Neural cell (in vitro differentiated cells): ENCODE measurements at regions not wholly inside any gene's neighbourhood (a gene's known extent, or its start where the extent isn't known, plus 50 kb on each side); places are given as distances from the start of the nearest gene placed in this dataset.

Experiments used
- H2AFZ ChIP-seq: fragments of 200-600, 300-800 bp; sonication (generic), shearing (Covaris generic); 2 replicates; pipeline ENCODE4 v1.6.0; 2014; ENCODE audit warnings: low read depth, mild to moderate bottlenecking, antibody characterized with exemption, low read length, moderate library complexity
- H3F3A ChIP-seq: fragments of 200-600 bp; shearing (Covaris generic); 2 replicates; pipeline ENCODE4 v1.6.1; 2016; ENCODE audit warnings: mild to moderate bottlenecking, moderate library complexity, mixed read lengths, antibody characterized with exemption, low read length; ENCODE audit not compliant: insufficient read depth, poor library complexity, severe bottlenecking
- H3K27ac ChIP-seq: fragments of 200-600, 300-800 bp; sonication (generic), shearing (Covaris generic); 2 replicates; pipeline ENCODE4 v1.5.1; 2014; ENCODE audit warnings: mild to moderate bottlenecking, low read length, moderate library complexity
- H3K27me3 ChIP-seq: fragments of 300-800, 200-600 bp; sonication (generic), shearing (Covaris generic); 2 replicates; pipeline ENCODE4 v1.6.0; 2014; ENCODE audit warnings: mild to moderate bottlenecking, low read depth, low read length, moderate library complexity; ENCODE audit not compliant: insufficient read depth
- H3K36me3 ChIP-seq: fragments of 300-800, 200-600 bp; sonication (generic), shearing (Covaris generic); 2 replicates; pipeline ENCODE4 v1.5.1; 2014; ENCODE audit warnings: mild to moderate bottlenecking, antibody characterized with exemption, low read length, moderate library complexity; ENCODE audit not compliant: insufficient read depth
- H3K4me2 ChIP-seq: fragments of 300-800, 200-600 bp; sonication (generic), shearing (Covaris generic); 2 replicates; pipeline ENCODE4 v1.6.0; 2014; ENCODE audit warnings: mild to moderate bottlenecking, low read length
- H3K4me3 ChIP-seq: fragments of 300-800, 200-600 bp; sonication (generic), shearing (Covaris generic); 2 replicates; pipeline ENCODE4 v1.5.1; 2014; ENCODE audit warnings: mild to moderate bottlenecking, low read length, moderate library complexity
- H3K79me2 ChIP-seq: fragments of 200-600 bp; shearing (Covaris generic); replicated peaks from 2 replicates; pipeline ENCODE4 v1.6.0; 2014; ENCODE audit warnings: mild to moderate bottlenecking, low read length, moderate library complexity; ENCODE audit not compliant: insufficient read depth
- H3K9ac ChIP-seq: fragments of 300-800, 200-600 bp; sonication (generic), shearing (Covaris generic); 2 replicates; pipeline ENCODE4 v1.6.1; 2016; ENCODE audit warnings: mild to moderate bottlenecking, low read length, mixed read lengths
- H3K9me2 ChIP-seq: fragments of 200-600 bp; shearing (Covaris generic); 2 replicates; pipeline ENCODE4 v1.6.1; 2016; ENCODE audit warnings: mild to moderate bottlenecking, low read length, mixed read lengths; ENCODE audit not compliant: insufficient read depth
- H3K9me3 ChIP-seq: fragments of 200-600, 300-800 bp; sonication (generic), shearing (Covaris generic); 2 replicates; pipeline ENCODE4 v1.6.1; 2016; ENCODE audit warnings: mild to moderate bottlenecking, mixed run types, low read length, moderate library complexity, mixed read lengths
- H4K20me1 ChIP-seq: fragments of 200-600 bp; shearing (Covaris generic); 2 replicates; pipeline ENCODE4 v1.6.1; 2016; ENCODE audit warnings: mild to moderate bottlenecking, mixed run types; ENCODE audit not compliant: insufficient read depth
- CTCF ChIP-seq: fragments of 450-650 bp; IDR thresholded peaks from 2 replicates; pipeline ENCODE4 v1.5.1; 2014; ENCODE audit warnings: antibody characterized with exemption, mild to moderate bottlenecking, moderate library complexity; ENCODE audit not compliant: poor library complexity, severe bottlenecking
- EP300 ChIP-seq: fragments of 450-650 bp; conservative IDR thresholded peaks from 2 replicates; pipeline ENCODE4 v1.6.1; 2014; ENCODE audit warnings: antibody characterized with exemption, mild to moderate bottlenecking, moderate library complexity; ENCODE audit not compliant: poor library complexity, severe bottlenecking
- EZH2 ChIP-seq: fragments of 200-600, 300-800 bp; shearing (Covaris generic), sonication (generic); IDR thresholded peaks from 2 replicates; pipeline ENCODE4 v1.6.1; 2014; ENCODE audit warnings: antibody characterized with exemption, low read length, borderline replicate concordance, mild to moderate bottlenecking; ENCODE audit not compliant: insufficient read depth, poor library complexity, severe bottlenecking
- MXI1 ChIP-seq: fragments of 450-650 bp; conservative IDR thresholded peaks from 2 replicates; pipeline ENCODE4 v1.6.1; 2014; ENCODE audit warnings: antibody characterized with exemption, mild to moderate bottlenecking; ENCODE audit not compliant: poor library complexity, severe bottlenecking
- POLR2AphosphoS5 ChIP-seq: IDR thresholded peaks from 2 replicates; pipeline ENCODE4 v1.6.1; 2012
- RAD21 ChIP-seq: fragments of 450-650 bp; conservative IDR thresholded peaks from 2 replicates; pipeline ENCODE4 v1.6.1; 2014; ENCODE audit warnings: antibody characterized with exemption, mild to moderate bottlenecking, moderate library complexity
- SMC3 ChIP-seq: fragments of 450-650 bp; conservative IDR thresholded peaks from 2 replicates; pipeline ENCODE4 v1.6.1; 2014; ENCODE audit warnings: antibody characterized with exemption, mild to moderate bottlenecking, moderate library complexity; ENCODE audit not compliant: poor library complexity
- TAF1 ChIP-seq: IDR thresholded peaks from 2 replicates; pipeline ENCODE4 v1.6.1; 2012; ENCODE audit warnings: low read depth
- TF ChIP-seq, protein P1 (sequence below): IDR thresholded peaks from 2 replicates; pipeline ENCODE4 v1.6.1; 2012; ENCODE audit warnings: borderline replicate concordance

GRCh38 chr2:199070322-199070949 is 387.3 kb downstream of the SATB2 start:
- Histone ChIP-seq H3K4me2 (no peak overlapping the region), H3K9me3 (no peaks in the 10 kb centered on the region), H3F3A (no peaks in the 10 kb centered on the region), H2AFZ (no peak overlapping the region), H4K20me1 (no peaks in the 10 kb centered on the region), H3K9ac (no peak overlapping the region), H3K4me3 (no peak overlapping the region), H3K36me3 (no peaks in the 10 kb centered on the region), H3K79me2 (no peaks in the 10 kb centered on the region), H3K27ac (no peak overlapping the region), H3K27me3 (no peaks in the 10 kb centered on the region), H3K9me2 (no peaks in the 10 kb centered on the region)
- TF ChIP-seq TAF1 = no peak
- no peak for TF ChIP-seq POLR2AphosphoS5
- no peak for TF ChIP-seq EZH2
- no peak for TF ChIP-seq EP300
- no peak for TF ChIP-seq CTCF
- TF ChIP-seq MXI1 = no peak
- TF ChIP-seq, protein P1, sequence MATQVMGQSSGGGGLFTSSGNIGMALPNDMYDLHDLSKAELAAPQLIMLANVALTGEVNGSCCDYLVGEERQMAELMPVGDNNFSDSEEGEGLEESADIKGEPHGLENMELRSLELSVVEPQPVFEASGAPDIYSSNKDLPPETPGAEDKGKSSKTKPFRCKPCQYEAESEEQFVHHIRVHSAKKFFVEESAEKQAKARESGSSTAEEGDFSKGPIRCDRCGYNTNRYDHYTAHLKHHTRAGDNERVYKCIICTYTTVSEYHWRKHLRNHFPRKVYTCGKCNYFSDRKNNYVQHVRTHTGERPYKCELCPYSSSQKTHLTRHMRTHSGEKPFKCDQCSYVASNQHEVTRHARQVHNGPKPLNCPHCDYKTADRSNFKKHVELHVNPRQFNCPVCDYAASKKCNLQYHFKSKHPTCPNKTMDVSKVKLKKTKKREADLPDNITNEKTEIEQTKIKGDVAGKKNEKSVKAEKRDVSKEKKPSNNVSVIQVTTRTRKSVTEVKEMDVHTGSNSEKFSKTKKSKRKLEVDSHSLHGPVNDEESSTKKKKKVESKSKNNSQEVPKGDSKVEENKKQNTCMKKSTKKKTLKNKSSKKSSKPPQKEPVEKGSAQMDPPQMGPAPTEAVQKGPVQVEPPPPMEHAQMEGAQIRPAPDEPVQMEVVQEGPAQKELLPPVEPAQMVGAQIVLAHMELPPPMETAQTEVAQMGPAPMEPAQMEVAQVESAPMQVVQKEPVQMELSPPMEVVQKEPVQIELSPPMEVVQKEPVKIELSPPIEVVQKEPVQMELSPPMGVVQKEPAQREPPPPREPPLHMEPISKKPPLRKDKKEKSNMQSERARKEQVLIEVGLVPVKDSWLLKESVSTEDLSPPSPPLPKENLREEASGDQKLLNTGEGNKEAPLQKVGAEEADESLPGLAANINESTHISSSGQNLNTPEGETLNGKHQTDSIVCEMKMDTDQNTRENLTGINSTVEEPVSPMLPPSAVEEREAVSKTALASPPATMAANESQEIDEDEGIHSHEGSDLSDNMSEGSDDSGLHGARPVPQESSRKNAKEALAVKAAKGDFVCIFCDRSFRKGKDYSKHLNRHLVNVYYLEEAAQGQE = no peak
- TF ChIP-seq SMC3 = no peak
- TF ChIP-seq RAD21 = no peak

DNA sequence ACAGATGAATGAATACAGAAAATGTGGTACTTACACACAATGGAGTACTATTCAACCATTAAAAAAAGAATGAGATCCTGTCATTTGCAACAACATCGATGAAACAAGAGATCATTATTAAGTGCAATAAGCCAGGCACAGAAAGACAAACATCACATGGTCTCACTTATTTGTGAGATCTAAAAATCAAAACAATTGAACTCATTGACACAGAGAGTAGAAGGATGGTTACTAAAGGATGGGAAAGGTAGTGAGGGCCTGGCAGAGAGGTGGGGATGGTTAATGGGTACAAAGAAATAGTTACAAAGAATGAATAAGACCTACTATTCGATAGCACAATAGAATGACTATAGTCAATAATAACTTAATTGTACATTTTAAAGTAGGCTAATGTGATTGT is 393.5 kb downstream of the SATB2 start:
- Histone ChIP-seq H3K9me2 (no peaks in the 10 kb centered on the region), H3K79me2 (no peaks in the 10 kb centered on the region), H3F3A (no peaks in the 10 kb centered on the region), H3K27me3 (no peaks in the 10 kb centered on the region), H3K36me3 (no peaks in the 10 kb centered on the region), H4K20me1 (no peaks in the 10 kb centered on the region), H3K4me2 (no peak overlapping the region), H3K4me3 (no peak overlapping the region), H3K9me3 (no peaks in the 10 kb centered on the region), H2AFZ (no peak overlapping the region), H3K27ac (no peak overlapping the region), H3K9ac (no peak overlapping the region)
- no peak for TF ChIP-seq TAF1
- no peak for TF ChIP-seq SMC3
- no peak for TF ChIP-seq POLR2AphosphoS5
- TF ChIP-seq, protein P1 = no peak
- no peak for TF ChIP-seq RAD21
- no peak for TF ChIP-seq EP300
- no peak for TF ChIP-seq EZH2
- no peak for TF ChIP-seq MXI1
- no peak for TF ChIP-seq CTCF
